ENCODE measurements at regions not wholly inside any gene's neighbourhood (a gene's known extent, or its start where the extent isn't known, plus 50 kb on each side); places are given as distances from the start of the nearest gene placed in this dataset.

- TF ChIP-seq POLR2A (IDR thresholded peaks at IDR 0.05; ENCODE audit: low read length) (no peak), ESRRA (IDR thresholded peaks at IDR 0.05; ENCODE audit: borderline replicate concordance, low read length) (no peak), RFX5 (IDR thresholded peaks at IDR 0.05) (no peak), CEBPB (IDR thresholded peaks at IDR 0.05) (no peak), NR3C1 (IDR thresholded peaks at IDR 0.05) (no peak)
These were observed 70.8 kb upstream of the PDZD8 start (continued) for GRCh38 chr10:117445992-117446391.

- DNase-seq (ENCODE audit: low read depth in 1 of 2, low spot score in 1 of 2) (no peak), ATAC-seq (no peak), FAIRE-seq (no peak)
- ChIA-PET POLR2A (no interaction called here), CTCF (interaction anchor here (0.9 to 3.6 kb wide), 3 partner anchors 8 to 228 kb away, joined by 3 to 59 read pairs (median 3); no protein-coding TSS in a partner anchor)
- WGBS (ENCODE audit: missing lambda C conversion rate), result 70% methylated on average over 4 of the region's 4 CpGs
- Histone ChIP-seq H3K4me3 (no peak overlapping the region), H3K27ac (no peak overlapping the region), H3K9me3 (peaks cover 8% of the 10 kb centered on the region; the same call in 1 of the 3 replicates), H3K4me2 (no peak overlapping the region), H3K4me1 (peaks cover 20% of the 10 kb centered on the region)
- TF ChIP-seq, protein P1, sequence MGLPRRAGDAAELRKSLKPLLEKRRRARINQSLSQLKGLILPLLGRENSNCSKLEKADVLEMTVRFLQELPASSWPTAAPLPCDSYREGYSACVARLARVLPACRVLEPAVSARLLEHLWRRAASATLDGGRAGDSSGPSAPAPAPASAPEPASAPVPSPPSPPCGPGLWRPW (IDR thresholded peaks at IDR 0.05), result no peak
- TF ChIP-seq, protein P2, sequence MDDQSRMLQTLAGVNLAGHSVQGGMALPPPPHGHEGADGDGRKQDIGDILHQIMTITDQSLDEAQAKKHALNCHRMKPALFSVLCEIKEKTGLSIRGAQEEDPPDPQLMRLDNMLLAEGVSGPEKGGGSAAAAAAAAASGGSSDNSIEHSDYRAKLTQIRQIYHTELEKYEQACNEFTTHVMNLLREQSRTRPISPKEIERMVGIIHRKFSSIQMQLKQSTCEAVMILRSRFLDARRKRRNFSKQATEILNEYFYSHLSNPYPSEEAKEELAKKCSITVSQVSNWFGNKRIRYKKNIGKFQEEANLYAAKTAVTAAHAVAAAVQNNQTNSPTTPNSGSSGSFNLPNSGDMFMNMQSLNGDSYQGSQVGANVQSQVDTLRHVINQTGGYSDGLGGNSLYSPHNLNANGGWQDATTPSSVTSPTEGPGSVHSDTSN (IDR thresholded peaks at IDR 0.05), result no peak
- TF ChIP-seq EP300 (IDR thresholded peaks at IDR 0.05) (no peak), HOXA7 (CRISPR knock-in tag; IDR thresholded peaks at IDR 0.05) (no peak), RCOR1 (IDR thresholded peaks at IDR 0.05; ENCODE audit: low read depth, low read length) (no peak), SREBF2 (IDR thresholded peaks at IDR 0.05) (no peak), ESRRA (IDR thresholded peaks at IDR 0.05; ENCODE audit: borderline replicate concordance, low read length) (no peak), CHD4 (IDR thresholded peaks at IDR 0.05; ENCODE audit: borderline replicate concordance) (no peak), ATOH8 (CRISPR knock-in tag; IDR thresholded peaks at IDR 0.05; ENCODE audit: low read depth) (no peak), HDAC2 (IDR thresholded peaks at IDR 0.05) (no peak), ZC3H11A (IDR thresholded peaks at IDR 0.05) (no peak), JUN (IDR thresholded peaks at IDR 0.05) (no peak), POLR2A (IDR thresholded peaks at IDR 0.05; ENCODE audit: low read length) (no peak), FOSB (CRISPR knock-in tag; IDR thresholded peaks at IDR 0.05) (no peak), NFE2L2 (conservative IDR thresholded peaks at IDR 0.05; ENCODE audit: low read length) (no peak), TP53 (CRISPR knock-in tag; IDR thresholded peaks at IDR 0.05) (no peak), ZFP36 (IDR thresholded peaks at IDR 0.05; ENCODE audit: borderline replicate concordance, partially characterized antibody) (no peak), PHF8 (IDR thresholded peaks at IDR 0.05; ENCODE audit: borderline replicate concordance, low read depth) (no peak), HEYL (CRISPR knock-in tag; IDR thresholded peaks at IDR 0.05) (no peak)
- TF ChIP-seq, protein P3, sequence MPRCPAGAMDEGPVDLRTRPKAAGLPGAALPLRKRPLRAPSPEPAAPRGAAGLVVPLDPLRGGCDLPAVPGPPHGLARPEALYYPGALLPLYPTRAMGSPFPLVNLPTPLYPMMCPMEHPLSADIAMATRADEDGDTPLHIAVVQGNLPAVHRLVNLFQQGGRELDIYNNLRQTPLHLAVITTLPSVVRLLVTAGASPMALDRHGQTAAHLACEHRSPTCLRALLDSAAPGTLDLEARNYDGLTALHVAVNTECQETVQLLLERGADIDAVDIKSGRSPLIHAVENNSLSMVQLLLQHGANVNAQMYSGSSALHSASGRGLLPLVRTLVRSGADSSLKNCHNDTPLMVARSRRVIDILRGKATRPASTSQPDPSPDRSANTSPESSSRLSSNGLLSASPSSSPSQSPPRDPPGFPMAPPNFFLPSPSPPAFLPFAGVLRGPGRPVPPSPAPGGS (IDR thresholded peaks at IDR 0.05), result no peak
These were observed 69.3 kb upstream of the PDZD8 start for GRCh38 chr10:117444497-117445040.

DNA sequence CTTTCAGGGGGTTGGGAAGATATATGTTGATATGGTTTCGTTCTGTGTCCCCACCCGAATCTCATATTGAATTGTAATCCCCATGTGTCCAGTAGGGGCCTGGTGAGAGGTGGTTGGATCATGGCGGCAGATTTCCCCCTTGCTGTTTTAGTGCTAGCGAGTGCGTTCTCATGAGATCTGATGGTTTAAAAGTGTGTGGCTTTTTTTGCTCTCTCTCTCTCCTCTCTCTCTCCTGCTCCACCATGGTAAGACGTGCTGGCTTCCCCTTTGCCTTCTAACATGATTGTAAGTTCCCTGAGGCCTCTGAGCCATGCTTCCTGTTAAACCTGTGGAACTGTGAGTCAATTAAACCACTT, 68.4 kb upstream of the PDZD8 start:
- ATAC-seq, result no peak
- POLR2A ChIA-PET, result no interaction called here
- FAIRE-seq, result no peak
- TF ChIP-seq RAD21 (conservative IDR thresholded peaks at IDR 0.05 in 1 of 2, IDR thresholded peaks at IDR 0.05 in 1 of 2) (no peak), NFE2L2 (conservative IDR thresholded peaks at IDR 0.05; ENCODE audit: low read length) (no peak), ZNF302 (CRISPR knock-in tag; IDR thresholded peaks at IDR 0.05) (no peak), RNF2 (IDR thresholded peaks at IDR 0.05; ENCODE audit: borderline replicate concordance, low read depth) (no peak), BHLHE40 (IDR thresholded peaks at IDR 0.05; ENCODE audit: low read depth, low read length) (no peak), CTCF (IDR thresholded peaks at IDR 0.05) (no peak), HOXA7 (CRISPR knock-in tag; IDR thresholded peaks at IDR 0.05) (no peak), CHD2 (IDR thresholded peaks at IDR 0.05; ENCODE audit: low read length, partially characterized antibody) (no peak), EHMT2 (IDR thresholded peaks at IDR 0.05; ENCODE audit: low read depth) (no peak), KDM5A (IDR thresholded peaks at IDR 0.05) (no peak), JUN (IDR thresholded peaks at IDR 0.05) (no peak), SMC3 (IDR thresholded peaks at IDR 0.05) (no peak)
- TF ChIP-seq, protein P4, sequence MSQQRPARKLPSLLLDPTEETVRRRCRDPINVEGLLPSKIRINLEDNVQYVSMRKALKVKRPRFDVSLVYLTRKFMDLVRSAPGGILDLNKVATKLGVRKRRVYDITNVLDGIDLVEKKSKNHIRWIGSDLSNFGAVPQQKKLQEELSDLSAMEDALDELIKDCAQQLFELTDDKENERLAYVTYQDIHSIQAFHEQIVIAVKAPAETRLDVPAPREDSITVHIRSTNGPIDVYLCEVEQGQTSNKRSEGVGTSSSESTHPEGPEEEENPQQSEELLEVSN (IDR thresholded peaks at IDR 0.05; ENCODE audit: borderline replicate concordance, low read depth), result no peak

More for the DNA sequence above, 68.4 kb upstream of the PDZD8 start:
- DNase-seq (ENCODE audit: low read depth in 1 of 2, low spot score in 1 of 2), result no peak
- Histone ChIP-seq H3K9me3 (peaks cover 8% of the 10 kb centered on the region; the same call in 1 of the 3 replicates), H3K27ac (no peak overlapping the region), H3K4me2 (no peak overlapping the region), H3K4me3 (no peak overlapping the region), H3K4me1 (peaks cover 27% of the 10 kb centered on the region)
- CTCF ChIA-PET, result interaction anchor here (0.7 to 3.6 kb wide), 7 partner anchors 9 to 1217 kb away, joined by 3 to 59 read pairs (median 5); no protein-coding TSS in a partner anchor
- WGBS (ENCODE audit: missing lambda C conversion rate), result 86% methylated on average over 6 of the region's 6 CpGs

Data from A549 (cell line).